ENCODE measurements at regions not wholly inside any gene's neighbourhood (a gene's known extent, or its start where the extent isn't known, plus 50 kb on each side); places are given as distances from the start of the nearest gene placed in this dataset.

GRCh38 chr5:173815571-173815970 lies 72.6 kb upstream of the CPEB4 start:
- TF ChIP-seq EZH2phosphoT487 (IDR thresholded peaks at IDR 0.05; ENCODE audit: low read depth, severe bottlenecking, unreplicated experiment) (no peak), CTCF (IDR thresholded peaks at IDR 0.05; ENCODE audit: poor library complexity) (no peak), EZH2 (IDR thresholded peaks at IDR 0.05; ENCODE audit: borderline replicate concordance) (no peak)

Data from hepatocyte (in vitro differentiated cells).